Suppressor macrophage treated with lipopolysaccharide for 1 hour (primary cell): ENCODE measurements at regions not wholly inside any gene's neighbourhood (a gene's known extent, or its start where the extent isn't known, plus 50 kb on each side); places are given as distances from the start of the nearest gene placed in this dataset.
"Not testable (repeated sequence)": the region's sequence is repeated elsewhere in the genome, so short reads cannot be mapped to it uniquely, and the experiment has no call there.

Source experiments
- DNase-seq, 3 donors: peaks; one replicate each; pipeline ENCODE4 v3.0.0-alpha.2; 2020 to 2022

DNA sequence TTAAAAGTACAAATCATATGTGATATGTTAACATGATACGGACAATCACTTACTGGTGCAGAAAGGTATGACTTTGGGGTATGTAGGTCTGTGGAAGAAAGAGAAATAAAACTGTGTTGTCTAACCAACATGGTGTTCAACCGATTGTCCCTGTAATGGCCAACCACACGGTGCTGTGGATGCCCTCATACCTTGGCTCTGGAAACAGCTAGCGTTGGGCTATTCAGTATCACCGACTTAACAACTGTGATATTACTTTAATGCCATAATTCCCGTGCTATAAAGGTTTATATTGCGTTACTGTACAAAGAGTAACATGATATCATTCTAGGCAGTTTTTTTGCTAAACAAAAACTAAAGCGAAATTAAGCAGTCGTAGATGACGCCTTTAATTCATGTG lies 448.3 kb downstream of the EFNB2 start:
- no peak for DNase-seq

DNA sequence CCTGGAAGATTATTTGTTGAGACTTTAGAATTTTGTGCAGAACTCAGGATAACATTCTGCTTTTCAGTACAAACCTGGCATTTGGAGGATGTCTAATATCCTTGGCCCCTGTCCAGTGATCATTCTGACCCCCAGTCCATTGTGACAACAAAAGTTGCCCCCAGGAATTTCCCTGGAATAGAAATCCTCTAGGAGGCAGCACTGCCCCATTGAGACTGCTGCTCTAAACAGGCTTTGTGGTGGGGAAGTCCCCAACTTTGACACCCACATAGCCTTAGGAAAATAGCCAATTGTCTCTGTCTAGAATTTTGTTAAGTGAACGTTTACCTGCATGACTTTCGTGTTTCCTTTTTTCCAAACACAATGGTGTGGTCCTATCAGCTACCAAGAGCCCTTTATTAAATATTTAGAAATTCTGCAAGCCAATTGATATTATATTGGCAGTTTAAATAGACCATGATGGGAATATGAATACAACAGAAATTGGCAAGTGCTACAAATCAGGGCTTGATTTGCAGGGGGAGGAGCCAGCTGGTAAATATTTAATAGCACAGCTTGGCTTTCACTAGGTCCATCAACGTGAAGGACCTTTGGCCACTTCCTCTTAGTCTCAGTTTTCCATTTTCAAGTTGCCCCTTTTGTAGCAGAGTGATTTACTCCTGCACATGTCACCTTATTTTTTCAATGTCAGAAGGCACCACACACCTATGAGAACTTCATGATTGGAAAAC lies 451.7 kb downstream of the EFNB2 start:
- peak; percentile 32 to 51 (median 35) for DNase-seq

DNA sequence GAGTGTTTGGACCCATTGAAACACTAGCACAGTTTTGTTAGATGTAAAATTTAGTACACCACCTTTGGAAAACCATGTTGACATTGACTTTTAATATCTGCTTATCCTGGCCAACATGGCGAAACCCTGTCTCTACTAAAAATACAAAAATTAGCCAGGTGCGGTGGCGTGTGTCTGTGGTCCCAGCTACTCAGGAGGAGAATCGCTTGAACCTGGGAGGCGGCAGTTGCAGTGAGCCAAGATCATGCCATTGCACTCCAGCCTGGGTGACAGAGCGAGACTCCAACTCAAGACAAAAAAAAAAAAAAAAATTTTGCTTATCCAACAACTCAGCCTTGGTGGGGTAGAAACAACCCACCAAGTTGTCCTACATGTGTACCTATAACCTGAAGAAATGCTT lies 454.2 kb downstream of the EFNB2 start:
- not testable (repeated sequence) for DNase-seq

DNA sequence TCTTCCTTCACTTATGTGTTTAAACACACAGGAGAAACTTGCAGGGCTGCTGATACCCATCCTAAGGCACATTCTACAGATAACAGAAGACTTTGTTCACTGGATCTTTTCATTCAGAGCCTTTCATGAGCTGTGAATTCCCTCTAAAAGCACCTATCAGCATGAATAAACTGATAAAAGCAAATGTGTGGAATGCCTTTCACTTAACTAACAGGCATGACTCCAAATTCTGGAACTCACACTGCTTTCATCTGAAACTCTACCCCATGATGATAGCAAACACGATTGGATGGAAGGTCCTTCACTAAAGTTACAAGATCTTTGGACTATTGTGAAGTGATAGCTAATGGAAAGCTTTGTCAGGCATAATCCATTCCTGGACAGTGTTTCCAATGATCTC lies 457.3 kb downstream of the EFNB2 start:
- no peak for DNase-seq

DNA sequence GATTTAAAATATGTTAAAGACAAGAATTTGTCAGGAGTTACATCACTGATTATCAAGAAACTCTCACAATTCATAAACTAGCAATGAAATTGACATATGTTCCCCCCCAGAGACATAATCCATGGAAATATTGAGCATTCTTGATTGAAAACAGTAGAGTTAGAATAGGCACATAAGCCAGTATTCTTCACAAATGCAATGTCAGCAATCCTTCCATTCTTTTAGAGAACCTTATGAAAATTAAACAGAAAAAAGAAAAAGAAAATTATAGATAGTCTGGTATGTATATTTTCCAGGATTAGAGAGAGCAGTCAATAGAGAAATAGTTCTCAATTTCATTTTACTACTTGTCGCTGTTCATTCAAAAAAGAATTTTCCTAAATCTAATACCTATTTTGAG lies 458.4 kb downstream of the EFNB2 start:
- DNase-seq: no peak

DNA sequence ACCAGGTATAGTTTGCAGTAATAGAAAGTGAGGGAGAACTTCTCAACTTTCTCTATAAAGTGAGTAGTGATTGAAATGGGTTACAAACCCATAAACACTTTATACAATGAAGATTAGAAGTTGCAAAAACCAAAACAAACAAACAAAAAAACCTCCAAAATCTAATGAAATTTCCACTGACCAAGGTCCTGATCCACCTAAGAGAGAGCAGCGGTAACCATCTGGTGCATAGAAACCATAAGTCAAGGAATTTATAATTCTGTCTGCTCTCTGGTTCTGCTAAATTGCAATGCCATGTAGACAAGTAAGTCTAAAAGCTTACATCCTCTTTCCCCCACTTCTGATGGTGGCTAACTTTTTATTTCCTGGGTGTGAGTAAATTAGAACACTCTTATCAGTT lies 463.4 kb downstream of the EFNB2 start:
- no peak for DNase-seq

DNA sequence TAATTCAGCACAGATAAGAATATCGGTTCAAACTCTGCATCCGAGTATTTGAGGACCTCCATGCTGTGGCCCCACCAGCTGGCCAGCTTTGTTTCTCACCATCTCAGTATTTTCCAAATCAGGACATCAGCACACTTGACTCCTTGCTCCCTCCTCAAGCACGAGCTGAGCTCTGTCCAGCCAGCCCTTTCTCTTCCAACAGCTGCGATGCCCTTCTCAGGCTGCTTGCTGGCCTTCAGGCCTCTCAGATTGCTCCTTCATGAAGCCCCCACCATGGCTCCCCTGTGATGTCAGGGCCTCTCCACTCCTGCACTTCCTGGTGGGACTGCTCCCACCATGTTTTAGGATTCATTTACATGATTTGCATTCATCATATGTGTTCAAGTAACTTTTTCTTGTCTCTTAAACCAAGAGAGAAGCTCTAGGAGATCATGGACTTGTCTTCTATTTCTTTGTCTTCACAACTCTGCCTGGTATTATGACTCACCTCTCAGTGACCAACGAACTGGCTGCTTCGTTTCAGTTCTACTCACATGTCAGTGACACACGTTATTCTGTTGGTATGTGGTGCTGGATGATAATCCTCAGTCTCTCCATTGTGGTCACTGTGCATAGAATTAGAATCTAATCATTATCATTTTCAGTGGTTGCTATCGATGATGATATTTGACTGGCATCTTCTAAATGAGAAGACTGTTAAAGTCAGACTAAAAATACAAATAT lies 471.7 kb downstream of the EFNB2 start:
- DNase-seq: no peak

DNA sequence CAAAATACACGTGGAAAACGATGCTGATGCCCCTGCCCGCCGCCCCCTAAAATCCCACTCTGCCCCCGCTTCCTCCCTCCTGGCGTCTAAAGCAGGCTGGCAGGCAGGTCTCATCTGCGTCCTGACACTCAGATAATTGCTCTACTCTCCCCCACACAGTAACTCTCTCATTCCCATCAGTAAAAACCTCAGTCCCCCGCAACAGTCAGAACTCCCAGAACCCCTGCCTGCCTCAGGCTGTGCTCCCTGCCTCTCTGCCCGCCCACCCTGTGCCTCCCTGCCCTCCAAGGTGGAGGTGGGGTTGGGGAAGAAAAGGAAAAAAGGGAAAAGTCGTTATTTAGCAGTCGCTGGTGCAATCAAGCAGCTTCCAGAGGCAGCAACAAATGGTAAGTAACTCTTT lies 473.7 kb downstream of the EFNB2 start:
- DNase-seq: no peak

DNA sequence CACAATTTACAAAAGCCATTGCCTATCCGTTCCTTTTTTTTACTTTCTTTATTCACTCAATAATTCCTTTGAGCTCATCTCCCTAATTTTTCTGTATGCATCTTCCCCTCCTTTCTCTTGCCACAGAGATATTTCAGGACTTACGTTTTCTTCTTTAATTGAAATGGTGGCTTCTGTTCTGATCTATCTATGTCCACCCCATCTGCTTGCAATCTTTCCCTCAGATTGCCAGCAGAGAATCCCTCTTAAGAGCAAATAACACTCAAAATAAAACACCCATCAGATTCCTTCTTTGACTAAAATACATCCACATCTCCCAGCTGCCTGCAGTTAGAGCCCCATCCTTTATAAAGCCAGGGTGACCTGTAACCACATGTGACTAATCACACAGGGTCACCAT lies 478.6 kb downstream of the EFNB2 start:
- DNase-seq: no peak

DNA sequence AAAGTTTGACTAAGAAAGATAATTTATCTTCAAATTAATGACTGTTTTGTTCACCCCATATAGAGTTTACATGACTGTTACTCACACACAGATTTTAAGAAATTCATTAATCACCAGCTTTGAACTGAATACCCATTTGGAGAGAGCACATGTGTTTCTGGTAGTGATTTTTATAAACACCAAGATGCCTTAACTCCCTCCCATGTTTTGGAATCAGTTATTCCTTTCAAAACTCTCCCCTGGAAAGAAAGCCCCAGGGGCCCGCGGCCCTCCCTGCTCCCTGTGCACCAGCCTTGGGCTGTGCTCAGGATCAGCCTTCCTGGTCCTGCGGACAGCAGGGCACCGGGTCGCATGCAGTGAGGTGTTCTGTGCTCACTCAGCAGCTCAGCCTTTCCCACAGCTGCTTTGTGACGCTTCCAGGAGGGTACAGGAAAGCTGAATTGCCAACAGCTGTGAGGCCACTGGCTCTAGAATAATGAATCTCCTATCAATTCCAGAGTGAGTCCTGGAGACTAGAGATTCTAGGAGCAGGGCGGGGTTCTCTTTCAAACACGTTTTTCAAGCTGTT lies 483.2 kb downstream of the EFNB2 start:
- no peak for DNase-seq

DNA sequence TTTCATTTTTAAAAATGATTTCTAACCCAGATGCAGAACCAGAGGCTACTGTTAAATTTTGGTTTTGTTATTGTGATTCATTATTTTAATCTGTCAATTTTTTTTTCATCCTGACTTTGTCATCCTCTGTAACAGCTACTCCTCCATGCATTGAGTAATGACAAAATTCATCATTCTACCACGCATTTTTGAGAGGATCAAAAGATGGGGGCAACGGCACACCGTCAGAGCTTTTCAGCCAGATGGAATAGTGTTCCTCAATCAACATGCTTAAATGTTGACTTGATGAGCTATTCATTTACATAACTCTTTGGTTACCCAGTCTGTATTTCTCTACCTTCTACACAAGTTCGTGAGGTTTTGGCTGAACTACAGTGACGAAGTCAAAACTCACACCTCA lies 486.3 kb downstream of the EFNB2 start:
- DNase-seq: no peak

DNA sequence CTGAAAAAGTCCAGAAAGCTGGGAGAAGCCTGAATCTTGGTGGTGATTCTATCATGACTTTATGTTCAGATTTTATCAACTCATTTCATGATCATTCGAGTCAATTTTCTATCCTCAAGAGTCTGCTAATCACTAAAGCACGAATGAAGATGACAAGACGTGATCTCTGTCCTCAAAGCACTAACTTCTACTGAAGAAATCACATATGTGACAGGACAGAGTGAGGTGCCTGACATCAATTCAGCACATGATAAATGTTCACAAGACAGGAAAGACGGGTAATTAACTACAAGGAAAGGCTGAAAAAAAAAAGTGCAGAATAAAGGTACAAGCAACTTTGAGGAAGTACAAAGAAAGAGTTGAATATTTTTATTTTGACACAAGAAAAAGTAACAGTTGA lies 487.1 kb downstream of the EFNB2 start:
- DNase-seq: no peak

DNA sequence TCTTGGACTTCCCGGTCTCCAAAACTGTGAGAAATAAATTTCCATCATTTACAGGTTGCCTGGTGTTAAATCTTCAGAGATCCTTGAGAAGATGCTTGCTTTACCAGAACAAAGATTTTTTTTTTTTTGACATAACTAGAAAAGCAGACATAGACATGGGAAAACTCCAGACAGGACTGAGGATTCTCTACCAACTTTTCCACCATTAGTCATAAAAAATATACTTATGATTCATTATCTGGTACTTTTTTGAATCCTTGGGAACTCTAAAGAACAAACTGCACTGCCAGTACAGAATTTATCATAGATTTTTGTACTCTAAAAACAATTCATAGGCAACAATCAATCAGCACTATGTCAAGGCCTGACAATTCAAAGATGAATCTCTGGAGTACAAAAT lies 487.6 kb downstream of the EFNB2 start:
- DNase-seq: no peak

DNA sequence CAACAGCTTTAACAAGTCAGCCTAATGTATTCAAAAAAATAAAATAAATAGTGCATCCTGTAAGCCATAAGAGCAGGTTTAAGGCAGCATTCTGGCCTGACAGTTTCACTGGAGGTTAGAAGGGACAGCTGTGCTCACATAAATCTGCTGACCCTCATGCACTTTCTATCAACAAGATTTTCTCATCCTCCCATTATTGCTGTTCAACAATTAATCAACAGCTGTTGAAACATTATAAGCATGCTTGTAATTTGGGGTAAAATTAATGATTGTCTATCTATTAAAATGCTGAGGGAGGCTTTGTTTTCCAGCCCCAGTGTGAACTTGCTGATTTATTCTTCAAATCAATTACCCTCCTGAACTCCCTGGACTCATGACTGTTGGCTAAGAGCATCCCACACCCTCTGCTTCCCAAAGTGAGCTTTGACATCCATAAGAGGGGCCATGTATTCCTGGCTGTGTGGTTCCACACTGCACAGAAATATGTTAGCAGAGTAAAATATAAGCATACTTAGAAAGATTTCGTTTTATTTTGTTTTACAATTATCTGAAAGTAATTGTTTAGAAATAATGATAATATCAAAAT lies 492.4 kb downstream of the EFNB2 start:
- no peak for DNase-seq

DNA sequence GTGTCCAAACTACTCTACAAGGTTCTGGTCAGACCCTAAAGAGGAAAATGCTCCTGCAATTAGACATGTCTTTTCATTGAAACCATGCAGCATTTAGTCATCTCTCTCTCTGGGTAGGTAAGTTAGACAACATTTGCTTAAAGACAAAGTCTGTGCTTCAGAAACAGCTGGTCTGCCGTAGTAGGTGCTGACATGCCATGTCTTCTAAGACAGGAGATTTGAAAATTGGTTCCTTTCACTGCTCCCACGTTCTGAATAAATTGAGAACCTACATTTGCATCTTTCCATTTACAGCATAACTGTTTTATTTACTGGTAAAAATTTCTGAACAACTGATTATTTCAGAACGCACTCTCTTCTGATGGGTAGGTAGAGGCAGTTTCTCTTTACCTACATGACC lies 494.0 kb downstream of the EFNB2 start:
- DNase-seq: no peak

DNA sequence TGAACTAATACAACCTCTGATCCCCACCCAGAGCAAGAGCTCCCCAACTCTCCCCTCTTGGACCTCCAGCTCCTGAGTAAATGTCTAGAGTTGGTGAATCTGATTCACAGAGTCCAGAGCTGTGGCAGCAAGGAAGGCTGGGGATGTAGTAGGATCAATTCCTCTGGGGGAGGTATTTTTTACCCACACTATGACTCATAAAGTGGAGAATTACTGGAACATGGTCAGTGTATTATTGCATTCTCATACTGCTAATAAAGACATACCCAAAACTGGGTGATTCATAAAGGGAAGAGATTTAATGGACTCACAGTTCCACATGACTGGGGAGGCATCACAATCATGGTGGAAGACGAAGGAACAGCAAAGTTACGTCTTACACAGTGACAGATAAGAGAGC lies 496.7 kb downstream of the EFNB2 start:
- DNase-seq: no peak

DNA sequence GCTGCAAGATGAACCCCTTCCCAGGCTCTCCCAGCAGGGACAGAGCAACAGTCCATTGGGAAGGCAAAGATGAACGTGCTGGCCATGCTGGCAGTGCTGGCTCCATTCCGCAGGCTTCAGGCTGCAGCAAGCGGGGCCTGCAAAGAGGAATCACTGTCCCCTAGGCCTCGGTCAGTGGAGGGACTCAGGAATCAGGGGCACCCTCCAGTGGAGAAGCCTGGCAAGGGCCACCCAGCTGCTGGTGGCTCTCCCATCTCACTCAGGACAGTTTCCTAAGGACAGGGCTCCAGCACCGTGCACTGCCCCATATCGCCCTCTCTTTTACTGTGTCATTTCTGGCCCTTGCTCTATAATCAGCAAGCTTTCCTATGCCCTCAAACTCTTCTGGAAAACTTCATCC lies 498.6 kb downstream of the EFNB2 start:
- no peak for DNase-seq

DNA sequence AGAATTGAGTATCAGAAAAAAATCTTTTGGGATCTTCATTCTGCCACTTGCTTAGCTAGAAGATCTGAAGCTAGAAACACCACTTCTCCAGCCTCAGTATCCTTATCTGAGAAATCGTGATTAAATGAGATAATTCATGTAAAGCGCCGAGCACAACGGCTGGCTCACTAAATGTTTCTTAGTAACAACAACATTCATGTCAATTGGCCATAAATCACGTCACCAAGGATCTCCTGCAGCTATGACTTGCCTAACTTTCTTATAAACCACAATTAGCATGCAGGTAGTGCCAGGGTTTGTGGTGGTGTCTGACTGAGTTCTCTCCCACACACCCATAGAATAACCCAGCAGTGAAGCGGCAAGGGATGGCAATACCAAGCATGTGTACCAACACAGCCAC lies 501.3 kb downstream of the EFNB2 start:
- no peak for DNase-seq

DNA sequence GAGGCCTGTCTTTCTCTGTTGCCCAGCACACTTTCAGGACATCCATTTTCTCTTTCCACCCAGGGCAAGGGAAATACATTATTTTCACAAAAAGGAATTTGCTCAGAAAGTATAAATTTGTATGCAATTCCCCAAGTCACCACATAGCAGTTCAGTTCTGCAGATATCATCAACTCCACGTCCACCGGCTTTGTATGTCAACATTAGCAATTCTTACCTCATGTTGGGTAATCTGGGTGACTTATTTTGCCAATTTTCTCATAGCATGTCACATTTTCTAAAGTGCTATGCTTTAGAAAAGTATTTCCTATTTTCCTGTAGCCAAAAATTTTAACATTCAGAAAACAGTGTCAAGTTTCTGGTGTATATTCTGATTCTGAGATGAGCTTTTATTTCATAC lies 501.8 kb downstream of the EFNB2 start:
- DNase-seq: no peak

DNA sequence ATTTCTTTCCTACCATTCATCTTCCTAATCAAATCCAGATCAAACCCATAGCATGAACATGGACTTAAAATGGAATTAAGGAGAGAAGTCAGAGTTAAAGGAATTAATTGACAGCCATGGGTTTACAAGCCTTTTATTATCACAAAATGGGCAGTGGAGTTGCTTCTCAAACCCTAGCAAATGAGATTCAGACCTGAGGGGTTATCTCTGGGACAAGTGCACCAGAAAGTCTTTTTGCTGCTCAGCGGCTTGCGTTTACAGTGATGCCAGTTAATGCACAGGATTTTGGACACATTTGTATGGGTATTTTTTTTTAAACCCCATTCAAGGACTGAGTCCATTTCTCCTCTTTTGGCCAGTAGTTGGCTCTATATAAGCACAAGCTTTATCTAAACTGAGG lies 503.0 kb downstream of the EFNB2 start:
- no peak for DNase-seq

DNA sequence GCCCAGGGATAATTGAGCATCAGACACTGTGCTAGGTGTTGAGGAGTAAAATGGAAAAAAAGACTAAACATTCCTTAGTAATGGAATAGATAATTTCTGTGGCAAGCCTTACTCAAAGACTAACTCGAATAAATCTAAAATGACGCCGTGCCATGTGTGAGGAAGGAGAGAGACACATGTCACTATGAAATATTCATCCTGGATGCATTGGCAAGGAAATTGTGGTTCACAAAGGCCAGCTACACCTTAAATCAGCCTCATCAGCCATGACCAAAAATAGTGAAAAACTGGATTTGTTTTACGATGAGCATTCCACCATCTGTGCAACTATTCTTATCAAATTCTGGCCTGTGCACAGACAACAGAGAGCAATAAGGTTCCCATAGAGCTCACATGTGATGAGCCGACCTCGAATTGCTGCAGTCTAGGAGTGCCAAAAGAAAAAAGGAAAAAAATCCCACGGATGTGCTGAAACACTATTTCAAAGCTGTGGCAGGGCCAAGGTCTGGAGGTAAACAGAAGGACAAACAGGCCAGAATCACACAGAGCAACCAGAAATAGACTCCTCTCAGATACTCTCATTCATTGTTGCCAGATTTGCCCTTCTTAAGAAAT lies 505.7 kb downstream of the EFNB2 start:
- no peak for DNase-seq

DNA sequence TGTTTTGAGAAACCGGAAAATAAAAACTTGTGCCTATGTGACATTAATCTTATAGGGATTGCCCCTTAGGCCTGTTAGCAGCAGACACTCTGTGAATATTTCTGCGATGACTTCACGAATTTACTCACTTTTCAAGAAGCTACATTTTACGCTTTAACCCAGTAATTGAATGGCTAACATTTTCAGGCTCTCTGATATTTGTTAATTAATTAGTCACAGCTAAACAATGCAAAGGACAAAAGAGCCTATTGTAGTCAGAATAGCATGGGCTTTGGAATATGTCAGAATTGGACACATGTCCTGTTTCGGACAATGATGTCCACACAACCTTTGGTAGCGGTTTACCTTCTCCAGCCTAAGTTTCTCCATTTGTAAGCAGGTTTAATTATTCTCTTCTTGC lies 506.6 kb downstream of the EFNB2 start:
- no peak for DNase-seq

DNA sequence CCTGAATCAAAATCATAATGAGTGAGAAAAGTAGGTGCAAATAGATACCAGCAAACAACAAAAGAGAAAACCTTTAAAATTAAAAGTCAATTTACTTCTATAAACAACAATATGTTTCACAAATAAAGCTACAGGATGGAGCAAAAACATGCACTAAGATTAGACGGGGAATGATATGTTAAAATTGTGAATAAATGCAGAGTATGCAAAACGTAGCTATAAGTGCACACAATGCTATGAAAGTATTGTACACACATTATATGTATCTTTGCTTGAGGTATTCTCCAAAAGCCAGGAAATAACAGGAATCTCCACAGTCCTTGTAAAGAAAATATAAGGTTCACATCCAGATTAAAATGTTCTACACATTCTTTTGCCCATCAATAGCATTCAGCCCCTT lies 523.9 kb downstream of the EFNB2 start:
- no peak for DNase-seq

DNA sequence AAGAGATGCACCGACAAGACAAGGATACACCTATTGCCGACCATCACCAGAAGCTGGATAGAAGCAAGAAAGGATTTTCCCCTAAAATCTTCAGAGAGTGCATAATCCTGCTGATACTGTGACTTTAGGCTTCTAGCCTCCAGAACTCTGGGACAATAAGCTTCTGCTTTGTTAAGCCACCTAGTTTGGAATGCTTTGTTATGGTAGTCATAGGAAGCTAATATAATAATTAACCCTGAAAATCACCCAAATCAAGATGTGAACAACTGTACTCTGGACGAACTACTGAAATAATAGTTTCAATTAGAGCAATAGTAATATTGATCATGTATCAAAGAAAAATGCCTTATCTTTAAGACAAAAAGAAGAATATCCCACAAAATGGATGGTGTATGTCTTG lies 524.6 kb downstream of the EFNB2 start:
- DNase-seq: no peak
